ENCODE measurements at regions not wholly inside any gene's neighbourhood (a gene's known extent, or its start where the extent isn't known, plus 50 kb on each side); places are given as distances from the start of the nearest gene placed in this dataset.
"Not testable (repeated sequence)": the region's sequence is repeated elsewhere in the genome, so short reads cannot be mapped to it uniquely, and the experiment has no call there.

DNA sequence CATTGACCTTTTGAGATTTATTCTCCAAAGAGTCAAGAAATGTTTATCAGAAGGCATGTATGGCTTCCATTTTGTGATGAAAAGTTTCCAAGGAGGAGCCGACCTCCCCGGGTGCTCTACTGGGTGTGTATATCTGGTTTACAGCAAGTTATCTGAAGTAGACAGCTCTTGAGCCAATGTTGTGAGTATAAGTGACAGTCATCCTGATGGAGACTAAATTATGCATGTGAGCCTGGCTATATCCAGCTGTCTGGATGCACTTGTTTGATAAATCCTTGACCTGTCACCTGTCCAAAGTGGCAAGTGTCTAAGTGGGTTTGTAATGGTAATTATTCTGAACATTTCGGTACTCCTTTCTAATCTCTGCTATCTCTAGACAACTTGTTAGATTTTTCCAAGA lies 142.2 kb downstream of the NR2F2 start:
- no peak for DNase-seq

GRCh38 chr15:96473556-96473955 lies 143.1 kb downstream of the NR2F2 start:
- DNase-seq: no peak

DNA sequence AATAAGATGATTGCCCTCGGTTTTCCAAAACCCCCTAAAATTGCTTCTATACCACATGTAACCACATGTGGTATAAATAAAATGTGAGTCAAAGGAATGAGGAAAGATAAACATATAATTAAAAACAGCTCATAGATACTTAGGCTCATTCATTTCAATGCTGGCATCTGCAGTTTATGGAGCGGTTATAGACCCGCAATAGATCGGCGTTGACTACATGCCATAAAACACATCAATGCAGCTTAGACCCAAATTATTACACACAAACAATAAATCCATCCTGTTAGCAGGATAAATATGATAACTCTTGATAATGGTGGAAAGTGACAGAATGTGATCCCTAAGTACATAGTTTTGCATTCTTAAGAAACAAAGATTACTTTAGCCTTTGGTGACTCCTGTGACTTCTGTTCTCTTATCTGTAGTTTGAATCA lies 143.7 kb downstream of the NR2F2 start:
- no peak for DNase-seq

- no peak for DNase-seq
These were observed 146.7 kb downstream of the NR2F2 start for GRCh38 chr15:96477227-96477626.

DNA sequence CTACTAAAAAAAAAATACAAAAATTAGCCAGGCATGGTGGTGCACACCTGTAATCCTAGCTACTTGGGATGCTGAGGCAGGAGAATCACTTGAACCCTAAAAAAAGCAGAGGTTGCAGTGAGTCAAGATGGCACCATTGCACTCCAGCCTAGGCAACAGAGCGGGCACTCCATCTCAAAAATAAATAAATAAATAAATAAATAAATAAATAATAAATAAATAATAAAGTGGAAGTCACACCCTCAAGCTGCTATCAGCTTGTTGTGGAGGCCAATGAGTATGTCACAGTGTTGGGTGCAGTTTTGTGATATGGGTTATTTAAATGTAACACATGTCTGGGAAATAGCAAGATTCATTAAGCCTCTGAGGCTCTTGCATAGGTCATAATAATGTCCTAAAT lies 153.9 kb downstream of the NR2F2 start:
- DNase-seq: not testable (repeated sequence)

DNA sequence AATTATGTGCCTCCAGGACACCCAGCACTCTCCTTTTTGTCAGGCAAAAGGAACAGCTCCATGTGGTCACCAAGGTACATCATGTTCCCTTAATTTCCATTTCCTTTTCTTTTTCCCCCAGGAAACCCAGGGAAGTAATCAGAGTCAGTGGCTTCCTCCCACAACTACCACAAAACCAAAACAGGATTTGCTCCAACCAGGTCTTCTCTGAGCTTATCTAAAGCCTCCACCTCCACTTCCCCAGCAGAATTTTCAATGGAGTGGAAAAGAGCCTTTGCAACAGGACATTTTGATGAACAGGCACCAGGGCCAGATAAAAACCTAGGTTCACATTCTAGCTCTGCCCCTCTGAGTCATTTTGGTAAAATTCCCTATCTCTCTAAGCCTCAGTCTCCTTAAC lies 154.3 kb downstream of the NR2F2 start:
- DNase-seq: no peak

DNA sequence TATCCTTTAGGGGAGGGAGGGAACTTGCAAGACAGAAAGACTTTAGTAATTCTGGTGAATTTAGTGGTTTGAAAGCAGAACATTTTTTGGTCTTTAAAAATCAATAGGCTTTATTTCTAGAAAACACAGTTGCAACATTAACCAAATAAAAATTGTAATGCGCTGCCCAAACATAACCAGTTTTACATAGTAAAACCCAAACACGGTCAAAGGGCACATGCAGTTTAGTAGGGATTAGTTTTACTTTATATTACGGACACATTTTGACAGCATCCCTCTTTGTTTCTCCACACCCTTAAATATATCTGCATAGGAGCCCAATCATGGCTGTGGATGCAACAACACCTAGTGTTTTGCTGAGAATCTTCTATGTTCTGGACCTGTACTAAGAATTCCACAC lies 156.7 kb downstream of the NR2F2 start:
- no peak for DNase-seq

DNA sequence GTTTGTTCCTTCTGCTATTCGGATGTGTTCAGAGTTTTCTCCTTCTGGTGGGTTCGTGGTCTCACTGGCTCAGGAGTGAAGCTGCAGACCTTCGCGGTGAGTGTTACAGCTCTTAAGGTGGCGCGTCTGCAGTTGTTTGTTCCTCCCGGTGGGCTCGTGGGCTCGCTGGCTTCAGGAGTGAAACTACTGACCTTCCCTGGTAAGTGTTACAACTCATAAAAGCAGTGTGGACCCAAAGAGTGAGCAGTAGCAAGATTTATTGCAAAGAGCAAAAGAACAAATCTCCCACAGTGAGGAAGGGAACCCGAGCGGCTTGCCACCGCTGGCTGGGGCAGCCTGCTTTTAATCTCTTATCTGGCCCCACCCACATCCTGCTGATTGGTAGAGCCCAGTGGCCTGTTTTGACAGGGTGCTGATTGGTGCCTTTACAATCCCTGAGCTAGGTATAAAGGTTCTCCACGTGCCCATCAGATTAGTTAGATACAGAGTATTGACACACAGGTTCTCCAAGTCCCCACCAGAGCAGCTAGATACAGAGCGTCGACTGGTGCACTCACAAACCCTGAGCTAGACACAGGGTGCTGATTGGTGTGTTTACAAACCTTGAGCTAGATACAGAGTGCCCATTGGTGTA lies 160.7 kb downstream of the NR2F2 start:
- not testable (repeated sequence) for DNase-seq

- DNase-seq: not testable (repeated sequence)
These were observed 161.5 kb downstream of the NR2F2 start for GRCh38 chr15:96491700-96492644.

- no peak for DNase-seq
These were observed 164.0 kb downstream of the NR2F2 start for GRCh38 chr15:96494505-96494904.

- DNase-seq: no peak
These were observed 164.9 kb downstream of the NR2F2 start for GRCh38 chr15:96495386-96495785.

DNA sequence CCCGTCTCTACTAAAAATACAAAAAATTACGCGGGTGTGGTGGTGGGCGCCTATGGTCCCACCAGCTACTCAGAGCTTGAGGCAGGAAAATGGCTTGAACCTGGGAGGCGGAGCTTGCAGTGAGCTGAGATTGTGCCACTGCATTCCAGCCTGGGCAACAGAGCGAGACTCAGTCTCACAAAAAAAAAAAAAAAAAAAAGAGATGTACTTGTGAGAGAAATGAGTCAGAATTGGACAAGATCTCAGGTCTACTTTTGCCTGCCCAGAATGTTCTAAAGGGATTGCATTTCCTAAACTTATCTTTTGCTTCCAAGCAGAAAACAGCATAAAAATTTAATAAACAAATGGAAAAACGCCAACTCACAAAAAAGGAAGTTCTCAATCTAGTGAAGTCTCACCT lies 167.5 kb downstream of the NR2F2 start:
- DNase-seq: no peak

DNA sequence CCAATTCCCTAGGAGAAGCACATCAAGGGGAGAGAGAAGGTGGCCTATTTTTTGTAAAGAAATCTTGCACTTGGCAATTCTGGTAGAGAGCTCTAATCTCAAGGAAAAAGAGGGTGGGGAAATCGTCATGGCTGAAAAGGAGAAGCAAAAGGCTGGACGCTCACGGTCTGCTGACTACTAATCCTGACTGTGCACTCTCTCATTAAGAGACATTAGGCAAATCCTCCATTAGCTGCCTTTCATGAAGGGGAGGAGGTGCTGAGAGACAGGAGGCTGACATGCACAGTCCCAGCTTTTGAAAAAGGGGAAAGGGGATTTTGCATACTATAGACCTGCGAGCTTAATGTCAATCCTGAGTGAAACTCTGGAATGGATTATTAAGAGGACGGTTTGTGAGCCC lies 170.0 kb downstream of the NR2F2 start:
- no peak for DNase-seq

- DNase-seq: no peak
These were observed 170.9 kb downstream of the NR2F2 start for GRCh38 chr15:96501362-96501761.

DNA sequence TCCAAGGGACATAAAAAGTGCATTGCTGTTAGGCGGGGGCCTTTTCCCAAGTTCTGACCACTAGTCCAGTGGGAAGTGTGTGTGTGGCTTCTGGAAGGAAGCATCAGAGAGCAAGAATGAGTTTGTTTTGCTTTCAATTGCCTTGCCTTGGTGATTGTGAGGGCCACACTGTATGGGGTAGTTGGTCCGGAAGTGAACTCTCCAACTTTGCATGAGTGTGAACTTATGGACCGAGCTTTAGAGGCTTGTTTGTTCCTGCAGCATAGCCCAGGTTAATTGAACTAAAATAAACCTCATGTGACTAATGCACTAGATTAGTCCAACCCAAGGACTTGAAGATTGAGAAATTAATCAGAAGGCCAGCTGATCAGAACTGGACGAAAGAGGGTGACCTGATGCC lies 171.7 kb downstream of the NR2F2 start:
- DNase-seq: no peak

DNA sequence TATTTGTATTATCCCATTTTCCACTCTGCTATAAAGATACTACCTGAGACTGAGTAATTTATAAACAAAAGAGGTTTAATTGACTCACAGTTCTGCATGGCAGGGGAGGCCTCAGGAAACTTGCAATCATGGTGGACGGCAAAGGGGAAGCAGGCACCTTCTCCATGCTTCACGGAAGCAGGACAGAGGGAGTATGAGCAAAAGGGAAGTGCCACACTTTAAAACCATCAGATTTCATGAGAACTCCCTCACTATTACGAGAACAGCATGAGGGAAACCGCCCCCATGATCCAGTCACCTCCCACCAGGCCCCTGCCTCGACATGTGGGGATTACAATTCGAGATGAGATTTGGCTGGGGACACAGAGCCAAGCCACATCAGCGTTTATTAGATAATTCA lies 172.8 kb downstream of the NR2F2 start:
- DNase-seq: no peak

DNA sequence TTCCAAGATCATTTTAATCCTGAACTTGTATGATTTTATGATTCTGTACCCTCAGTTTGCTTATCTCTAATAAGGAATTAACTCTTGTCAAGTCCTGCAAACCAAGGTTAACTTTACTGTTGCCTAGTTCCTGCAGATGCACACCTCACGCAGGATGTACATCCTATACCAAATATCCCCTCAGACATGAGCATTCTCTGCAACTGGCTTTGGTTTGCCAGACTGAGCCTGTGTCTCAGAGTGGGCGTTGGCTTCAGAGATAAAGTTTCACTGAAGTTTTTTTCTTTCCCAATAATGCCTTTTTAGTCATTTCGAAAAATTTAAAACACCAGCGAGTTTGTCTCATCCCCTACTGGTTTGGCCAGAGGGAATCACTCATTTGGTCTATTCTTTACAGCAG lies 173.9 kb downstream of the NR2F2 start:
- DNase-seq: no peak

DNA sequence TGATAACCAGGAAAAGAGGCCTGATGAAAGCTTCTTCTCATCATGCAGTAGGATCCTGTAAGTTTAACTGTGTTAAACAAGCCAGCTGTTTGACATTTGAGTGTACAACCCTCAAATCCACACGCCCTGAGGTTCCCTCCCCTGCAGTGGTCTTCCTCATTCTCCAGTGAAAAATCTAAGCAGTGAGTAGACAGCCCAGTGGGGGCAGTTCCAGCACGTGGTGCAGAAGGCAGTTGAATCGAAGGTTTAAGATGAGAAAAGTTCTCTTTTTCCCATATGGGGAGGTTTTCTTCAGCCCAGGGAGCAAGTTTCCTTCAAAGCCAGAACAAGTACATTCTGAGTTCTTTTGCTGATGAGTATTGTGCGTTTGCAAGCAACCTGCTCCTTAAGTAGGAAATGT lies 174.5 kb downstream of the NR2F2 start:
- no peak for DNase-seq

GRCh38 chr15:96514607-96515285 lies 184.2 kb downstream of the NR2F2 start:
- DNase-seq: no peak

GRCh38 chr15:96515371-96515770 lies 184.9 kb downstream of the NR2F2 start:
- DNase-seq: no peak

GRCh38 chr15:96521386-96521785 lies 190.9 kb downstream of the NR2F2 start:
- no peak for DNase-seq

DNA sequence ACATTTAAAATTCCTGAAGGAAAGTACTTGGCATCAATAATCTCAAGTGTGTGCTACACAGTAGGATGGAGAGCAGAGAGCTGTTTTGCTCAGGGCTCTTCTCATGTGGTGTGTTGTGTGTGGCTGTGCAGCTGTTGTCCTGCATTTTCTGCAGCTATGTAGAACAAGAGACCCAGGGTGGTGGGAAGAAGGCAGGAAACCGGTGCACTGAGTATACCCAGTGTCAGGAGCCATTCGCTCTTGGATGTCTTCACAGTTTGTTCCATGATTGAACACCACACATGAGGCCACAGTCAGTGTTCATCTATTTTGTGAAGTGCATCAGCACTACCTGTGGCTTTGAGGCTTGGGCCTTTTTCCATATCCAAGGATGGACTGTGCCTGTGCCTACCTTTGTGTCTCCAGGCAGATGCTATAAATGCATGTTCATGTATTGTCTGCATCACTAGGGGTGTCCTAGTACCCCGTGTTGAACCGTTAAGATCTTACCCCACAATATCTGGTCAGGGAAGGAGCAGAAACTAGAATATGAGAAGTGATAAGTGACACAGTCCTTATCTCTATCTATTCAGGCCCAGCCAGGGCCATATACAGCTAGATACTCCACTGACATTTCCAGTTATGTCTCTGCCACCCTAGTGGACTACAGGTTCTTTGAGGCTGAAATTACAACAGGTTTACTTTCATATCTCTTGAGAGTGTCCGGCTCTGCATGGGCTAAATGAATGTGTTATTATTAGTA lies 194.3 kb downstream of the NR2F2 start:
- DNase-seq: no peak

DNA sequence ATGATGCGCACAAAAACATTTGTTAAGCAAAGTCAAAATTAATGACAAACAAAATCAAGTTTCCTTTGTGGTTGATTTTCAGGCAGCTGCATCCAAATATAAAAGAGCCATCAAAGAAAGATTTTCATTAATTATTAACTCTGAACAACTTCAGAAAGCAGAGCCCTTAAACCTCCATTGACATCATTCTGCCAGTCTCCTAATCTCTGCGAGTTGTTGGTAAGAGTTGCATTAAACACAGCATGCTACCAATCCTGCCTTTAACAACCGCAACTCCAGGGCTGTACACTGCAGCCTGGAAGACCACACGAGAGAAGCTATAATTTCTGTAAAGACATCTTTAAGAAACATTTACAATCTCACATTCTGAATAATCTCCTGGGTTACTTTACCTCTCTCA lies 204.6 kb downstream of the NR2F2 start:
- DNase-seq: no peak

Data from activated naive CD4-positive, alpha-beta T cell (primary cell).